Cardiac muscle cell (in vitro differentiated cells and primary cell): ENCODE measurements at regions not wholly inside any gene's neighbourhood (a gene's known extent, or its start where the extent isn't known, plus 50 kb on each side); places are given as distances from the start of the nearest gene placed in this dataset.
"Not testable (repeated sequence)": the region's sequence is repeated elsewhere in the genome, so short reads cannot be mapped to it uniquely, and the experiment has no call there.

ENCODE experiments used
- DNase-seq, 2 donors: peaks; one replicate each; pipeline versions ENCODE4 v3.0.0 to v3.0.0-alpha.2; 2010 to 2017; ENCODE audit warnings: low read depth in 1 of 2, low spot score in 1 of 2
- H3K27ac ChIP-seq: fragments of 200-600 bp; sonication (generic); 2 replicates; pipeline ENCODE4 v1.5.1; 2016
- H3K27me3 ChIP-seq: fragments of 200-600 bp; sonication (generic); 2 replicates; pipeline ENCODE4 v1.6.0; 2016; ENCODE audit warnings: control low read depth
- H3K36me3 ChIP-seq: fragments of 200-600 bp; sonication (generic); 2 replicates; pipeline ENCODE4 v1.5.1; 2016; ENCODE audit warnings: control low read depth
- H3K4me1 ChIP-seq: fragments of 200-600 bp; sonication (generic); 2 replicates; pipeline ENCODE4 v1.8.1; 2017; ENCODE audit warnings: low read depth, mild to moderate bottlenecking, mixed run types
- H3K4me3 ChIP-seq: fragments of 200-600 bp; sonication (generic); 2 replicates; pipeline ENCODE4 v1.5.1; 2016; ENCODE audit warnings: mild to moderate bottlenecking
- H3K9me3 ChIP-seq: fragments of 200-600 bp; sonication (generic); 2 replicates; pipeline ENCODE4 v1.5.1; 2017; ENCODE audit warnings: low read depth, mild to moderate bottlenecking, control low read depth
- CTCF ChIP-seq: IDR thresholded peaks from 2 replicates; pipeline ENCODE4 v1.5.1; 2012; ENCODE audit warnings: low read depth, mild to moderate bottlenecking, low read length

GRCh38 chr3:110314512-110315114 is 757.0 kb upstream of the NECTIN3 start:
- TF ChIP-seq CTCF, result peak; percentile 71
- peak; percentile 73 to 86 for DNase-seq
- H3K4me1 ChIP-seq, result no peaks in the 10 kb centered on the region
- H3K36me3 ChIP-seq, result no peaks in the 10 kb centered on the region
- H3K27me3 ChIP-seq, result no peaks in the 10 kb centered on the region
- H3K4me3 ChIP-seq, result no peak overlapping the region
- H3K27ac ChIP-seq, result no peak overlapping the region
- H3K9me3 ChIP-seq, result no peaks in the 10 kb centered on the region

GRCh38 chr3:110318108-110318507 is 753.5 kb upstream of the NECTIN3 start:
- DNase-seq, result no peak
- no peak for TF ChIP-seq CTCF
- Histone ChIP-seq H3K27me3 (no peaks in the 10 kb centered on the region), H3K36me3 (no peaks in the 10 kb centered on the region), H3K4me1 (no peaks in the 10 kb centered on the region), H3K9me3 (no peaks in the 10 kb centered on the region), H3K27ac (no peak overlapping the region), H3K4me3 (no peak overlapping the region)

- Histone ChIP-seq H3K27ac (no peak overlapping the region), H3K4me1 (no peaks in the 10 kb centered on the region), H3K9me3 (no peaks in the 10 kb centered on the region), H3K27me3 (no peaks in the 10 kb centered on the region), H3K36me3 (no peaks in the 10 kb centered on the region), H3K4me3 (no peak overlapping the region)
- TF ChIP-seq CTCF, result no peak
- no peak for DNase-seq
Observed at GRCh38 chr3:110323349-110323748, 748.3 kb upstream of the NECTIN3 start.

GRCh38 chr3:110324171-110324705 is 747.4 kb upstream of the NECTIN3 start:
- TF ChIP-seq CTCF, result no peak
- no peaks in the 10 kb centered on the region for H3K9me3 ChIP-seq
- DNase-seq, result no peak
- no peaks in the 10 kb centered on the region for H3K27me3 ChIP-seq
- no peaks in the 10 kb centered on the region for H3K4me1 ChIP-seq
- no peak overlapping the region for H3K27ac ChIP-seq
- H3K36me3 ChIP-seq, result no peaks in the 10 kb centered on the region
- no peak overlapping the region for H3K4me3 ChIP-seq

GRCh38 chr3:110327870-110328269 is 743.7 kb upstream of the NECTIN3 start:
- no peak for TF ChIP-seq CTCF
- DNase-seq, result peak in 1 of 2 donors; percentile 11
- no peak overlapping the region for H3K4me3 ChIP-seq
- H3K9me3 ChIP-seq, result no peaks in the 10 kb centered on the region
- H3K36me3 ChIP-seq, result no peaks in the 10 kb centered on the region
- no peaks in the 10 kb centered on the region for H3K4me1 ChIP-seq
- no peak overlapping the region for H3K27ac ChIP-seq
- H3K27me3 ChIP-seq, result no peaks in the 10 kb centered on the region

- H3K36me3 ChIP-seq, DNase-seq, H3K27ac ChIP-seq, H3K4me3 ChIP-seq, H3K4me1 ChIP-seq, H3K27me3 ChIP-seq, H3K9me3 ChIP-seq: not testable (repeated sequence)
Observed at GRCh38 chr3:110331562-110331961, 740.1 kb upstream of the NECTIN3 start.
